K562 (cell line): ENCODE measurements at regions not wholly inside any gene's neighbourhood (a gene's known extent, or its start where the extent isn't known, plus 50 kb on each side); places are given as distances from the start of the nearest gene placed in this dataset.

Experiments used
- HMGN3 ChIP-seq: IDR thresholded peaks from 2 replicates; pipeline ENCODE4 v1.6.1; 2011; ENCODE audit warnings: borderline replicate concordance, low read depth, mild to moderate bottlenecking, mixed read lengths, low read length; ENCODE audit not compliant: insufficient read length; ENCODE audit errors: extremely low read depth
- HNRNPH1 ChIP-seq: fragments of 200-400 bp; formaldehyde crosslinking; optimal IDR thresholded peaks from 2 replicates; pipeline ENCODE3; 2017; ENCODE audit warnings: low read depth, mild to moderate bottlenecking, low read length, moderate library complexity
- MAFG ChIP-seq: fragments of 450-650 bp; conservative IDR thresholded peaks from 2 replicates; pipeline ENCODE4 v1.6.1; 2016; ENCODE audit warnings: missing genetic modification characterization, missing compliant biosample characterization
- MBD1 ChIP-seq: fragments of 250-450 bp; sonication (Bioruptor Pico); IDR thresholded peaks from 2 replicates; pipeline ENCODE4 v1.8.0; 2022; ENCODE audit warnings: inconsistent platforms
- MYBL2 ChIP-seq, 2 experiments: fragments of 450-650 bp in 1 of 2; sonication (generic) in 1 of 2; formaldehyde crosslinking in 1 of 2; IDR thresholded peaks; 2 replicates each; pipeline versions ENCODE4 v1.6.1 to v1.8.1; 2017 to 2022; ENCODE audit warnings: borderline replicate concordance in 1 of 2, inconsistent platforms in 1 of 2, low read depth in 1 of 2, mild to moderate bottlenecking in 1 of 2, missing genetic modification reagents in 1 of 2, moderate library complexity in 1 of 2
- SIN3B ChIP-seq: fragments of 450-650 bp; IDR thresholded peaks from 2 replicates; pipeline ENCODE4 v1.6.1; 2017; ENCODE audit warnings: low read depth, mild to moderate bottlenecking, moderate library complexity
- SRF ChIP-seq, 2 experiments: fragments of 250-450, 450-650 bp in 1 of 2; sonication (Bioruptor Pico) in 1 of 2; sonication (generic) in 1 of 2; formaldehyde crosslinking; IDR thresholded peaks; 2 replicates each; pipeline versions ENCODE4 v1.5.0 to v1.5.1; 2020 to 2022; ENCODE audit warnings: mild to moderate bottlenecking in 1 of 2, missing genetic modification reagents in 1 of 2
- TEAD1 ChIP-seq, 2 experiments: fragments of 450-650 bp in 1 of 2; sonication (generic) in 1 of 2; formaldehyde crosslinking; IDR thresholded peaks; 2 replicates each; pipeline versions ENCODE4 v1.4.0 to v1.8.0; 2020 to 2022; ENCODE audit warnings: mild to moderate bottlenecking in 2 of 2, missing genetic modification reagents in 1 of 2
- TEAD4 ChIP-seq, 2 experiments: sonication (generic) in 1 of 2; formaldehyde crosslinking in 1 of 2; IDR thresholded peaks; 2 replicates each; pipeline versions ENCODE4 v1.6.1 to v1.8.0; 2012 to 2022; ENCODE audit warnings: borderline replicate concordance in 1 of 2, inconsistent platforms in 1 of 2, low read length in 1 of 2, mild to moderate bottlenecking in 1 of 2, missing genetic modification reagents in 1 of 2
- ZBTB43 ChIP-seq: sonication (generic); formaldehyde crosslinking; IDR thresholded peaks from 2 replicates; pipeline ENCODE4 v1.8.0; 2023; ENCODE audit warnings: mild to moderate bottlenecking, missing genetic modification reagents
- ZBTB49 ChIP-seq: sonication (generic); formaldehyde crosslinking; IDR thresholded peaks from 2 replicates; pipeline ENCODE4 v1.8.0; 2022; ENCODE audit warnings: missing genetic modification reagents, mild to moderate bottlenecking, borderline replicate concordance
- ZBTB8A ChIP-seq: fragments of 450-650 bp; IDR thresholded peaks from 2 replicates; pipeline ENCODE4 v1.6.1; 2018; ENCODE audit warnings: mild to moderate bottlenecking, moderate library complexity; ENCODE audit not compliant: partially characterized antibody
- ZNF277 ChIP-seq: fragments of 250-450 bp; sonication (Bioruptor Pico); IDR thresholded peaks from 2 replicates; pipeline ENCODE4 v1.8.0; 2022; ENCODE audit warnings: inconsistent platforms, mild to moderate bottlenecking, moderate library complexity, borderline replicate concordance
- ZNF436 ChIP-seq: fragments of 250-450, 450-650 bp; sonication (Bioruptor Pico); formaldehyde crosslinking; IDR thresholded peaks from 2 replicates; pipeline ENCODE4 v1.7.0; 2020; ENCODE audit warnings: mild to moderate bottlenecking
- ZNF583 ChIP-seq: fragments of 250-450 bp; sonication (Bioruptor Pico); IDR thresholded peaks from 2 replicates; pipeline ENCODE4 v1.4.0; 2020
- TF ChIP-seq, protein P1 (sequence below): fragments of 250-450 bp; sonication (Bioruptor Pico); IDR thresholded peaks from 2 replicates; pipeline ENCODE4 v1.5.0; 2021; ENCODE audit warnings: mild to moderate bottlenecking, moderate library complexity

DNA sequence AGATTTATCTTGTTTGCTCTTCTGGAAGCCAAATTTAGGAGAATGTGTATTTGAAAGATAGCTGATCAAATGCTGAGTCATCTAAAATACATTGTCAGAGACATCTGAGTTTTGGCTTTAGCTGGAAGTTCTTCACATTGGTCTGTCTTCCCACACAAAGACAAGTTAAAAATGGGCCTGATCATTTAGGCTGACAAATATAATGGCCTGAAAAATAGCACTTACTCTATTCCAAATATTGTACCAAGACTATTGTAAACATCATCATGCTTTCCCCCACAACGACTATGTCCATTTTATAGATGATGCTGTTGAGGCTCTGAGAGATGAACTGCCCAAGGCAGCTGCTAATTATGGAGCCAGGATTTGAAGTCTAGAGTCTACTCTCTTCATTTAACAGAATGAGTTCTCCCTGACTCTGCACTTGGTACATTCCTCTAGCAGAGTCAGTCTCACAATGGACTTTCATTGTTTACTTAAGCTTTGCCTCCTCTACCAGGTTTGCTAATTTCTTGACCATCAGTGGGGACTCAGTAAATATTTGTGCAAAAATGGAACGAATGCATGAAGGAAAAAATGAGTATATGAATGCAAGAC, 619.4 kb upstream of the KLF4 start (continued):
- TF ChIP-seq HMGN3 = peak; percentile 92
- no peak for TF ChIP-seq ZBTB8A
- peak; percentile 100 for TF ChIP-seq MAFG
- TF ChIP-seq, protein P1, sequence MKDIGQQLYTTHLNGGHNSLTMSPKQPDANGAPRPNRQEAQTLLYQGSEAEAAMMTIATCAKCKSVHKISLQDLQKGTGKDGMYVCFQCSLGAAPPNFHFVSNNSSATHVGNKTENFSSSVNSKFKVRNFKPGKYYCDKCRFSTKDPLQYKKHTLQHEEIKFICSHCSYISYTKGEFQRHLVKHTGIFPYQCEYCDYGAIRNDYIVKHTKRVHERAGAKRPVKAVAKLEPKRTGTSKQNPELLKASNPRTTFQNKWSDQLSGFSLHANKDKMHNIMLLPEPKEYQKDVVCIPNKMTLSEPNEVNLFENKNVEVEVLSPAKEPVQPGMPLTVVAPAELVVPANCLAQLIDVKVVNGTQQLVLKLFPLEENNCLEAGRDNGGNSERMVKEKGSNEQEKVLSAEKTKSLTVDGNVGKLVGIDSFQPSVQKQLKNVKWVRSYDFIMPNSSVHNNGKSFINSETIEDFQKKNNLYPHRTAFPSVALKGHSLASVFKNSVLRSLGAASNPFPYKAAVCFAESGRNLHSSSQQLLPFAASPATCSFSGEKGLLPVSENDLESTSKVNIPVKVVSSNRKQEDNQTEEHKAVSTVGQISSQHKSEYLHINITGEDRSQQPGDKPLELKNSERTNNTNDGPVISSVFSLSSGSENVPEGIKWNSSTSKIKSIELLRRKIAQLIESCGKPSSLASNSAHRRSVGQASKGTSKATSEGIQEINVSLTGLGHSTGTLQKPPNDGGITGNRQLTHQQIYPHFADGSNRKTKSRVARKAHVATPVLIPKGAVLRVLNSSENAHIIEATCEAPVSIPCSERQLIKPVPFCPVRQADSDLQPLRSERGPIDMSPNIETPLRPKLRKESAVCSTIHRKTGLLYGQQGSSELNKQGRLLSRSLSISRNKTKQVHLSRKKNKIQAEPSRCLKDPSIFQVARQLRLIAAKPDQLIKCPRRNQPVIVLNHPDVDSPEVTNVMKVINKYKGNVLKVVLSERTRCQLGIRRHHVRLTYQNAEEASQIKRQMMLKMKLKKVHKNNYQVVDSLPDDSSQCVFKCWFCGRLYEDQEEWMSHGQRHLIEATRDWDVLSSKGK (CRISPR knock-in tag) = no peak
- TF ChIP-seq ZNF436 (CRISPR knock-in tag) = no peak
- TF ChIP-seq TEAD1 (CRISPR knock-in tag; IDR thresholded peaks at IDR 0.05) = peak in 1 of 2 experiments; percentile 80; a peak in 2 of 4 replicates
- TF ChIP-seq MBD1 = no peak
- TF ChIP-seq TEAD4 (IDR thresholded peaks at IDR 0.05; ENCODE audit: low read length) = peak; percentile 98
- TF ChIP-seq TEAD4 (CRISPR knock-in tag; IDR thresholded peaks at IDR 0.05; ENCODE audit: borderline replicate concordance) = no peak
- no peak for TF ChIP-seq MYBL2 (IDR thresholded peaks at IDR 0.05; ENCODE audit: low read depth)
- TF ChIP-seq MYBL2 (CRISPR knock-in tag; IDR thresholded peaks at IDR 0.05; ENCODE audit: borderline replicate concordance) = no peak
- no peak for TF ChIP-seq ZBTB49
- TF ChIP-seq SIN3B = no peak
- no peak for TF ChIP-seq ZBTB43 (CRISPR knock-in tag)
- TF ChIP-seq ZNF583 (CRISPR knock-in tag) = no peak
- no peak for TF ChIP-seq ZNF277 (CRISPR knock-in tag)
- no peak; a peak in 1 of 4 replicates for TF ChIP-seq SRF (CRISPR knock-in tag; IDR thresholded peaks at IDR 0.05)
- no peak for TF ChIP-seq HNRNPH1
